SK-N-SH (cell line): ENCODE measurements at regions not wholly inside any gene's neighbourhood (a gene's known extent, or its start where the extent isn't known, plus 50 kb on each side); places are given as distances from the start of the nearest gene placed in this dataset.

Experiments used
- CTCF ChIA-PET: fragments of 300-600, 350-600 bp; formaldehyde crosslinking; extraction: SDS; loops from one replicate; lab custom pipeline; 2021; lab: Yijun Ruan, JAX
- POLR2A ChIA-PET: fragments of 350-600 bp; sonication (Branson Sonifier 250); formaldehyde crosslinking; extraction: SDS; loops from one replicate; lab custom pipeline; 2020; ENCODE audit warnings: antibody characterized with exemption, inconsistent platforms; lab: Yijun Ruan, JAX
- DNase-seq: peaks from one replicate; pipeline ENCODE4 v3.0.0; 2012
- H2AFZ ChIP-seq: fragments of 200-600 bp; sonication (generic); 2 replicates; pipeline ENCODE4 v1.8.1; 2016; ENCODE audit warnings: antibody characterized with exemption, mild to moderate bottlenecking, low read depth
- H3F3A ChIP-seq: fragments of 200-600 bp; sonication (generic); replicated peaks from 2 replicates; pipeline ENCODE3; 2016; ENCODE audit warnings: antibody characterized with exemption, mild to moderate bottlenecking; ENCODE audit not compliant: insufficient read depth
- H3K27ac ChIP-seq, 2 experiments: fragments of 200-500 bp in 1 of 2; fragments of 200-600 bp in 1 of 2; sonication (Bioruptor generic) in 1 of 2; sonication (generic), shearing (Covaris generic) in 1 of 2; 2 replicates each; pipeline versions ENCODE4 v1.5.1 to v1.6.1; 2014 to 2016; ENCODE audit warnings: low read depth in 2 of 2, inconsistent platforms in 1 of 2, low read length in 1 of 2, mild to moderate bottlenecking in 1 of 2, mixed read lengths in 1 of 2
- H3K27me3 ChIP-seq: fragments of 200-600 bp; sonication (generic), shearing (Covaris generic); 2 replicates; pipeline ENCODE4 v1.6.1; 2016; ENCODE audit warnings: mixed run types; ENCODE audit not compliant: insufficient read depth
- H3K36me3 ChIP-seq, 2 experiments: fragments of 200-500 bp in 1 of 2; fragments of 200-600 bp in 1 of 2; sonication (Bioruptor generic) in 1 of 2; sonication (generic) in 1 of 2; replicated peaks in 1 of 2; 2 replicates each; pipeline versions ENCODE3 to v1.5.1; 2014 to 2016; ENCODE audit warnings: low read length in 1 of 2, mild to moderate bottlenecking in 1 of 2; ENCODE audit not compliant: insufficient read depth in 2 of 2, control insufficient read depth in 1 of 2
- H3K4me1 ChIP-seq, 2 experiments: fragments of 200-500 bp in 1 of 2; fragments of 200-600 bp in 1 of 2; sonication (Bioruptor generic) in 1 of 2; sonication (generic), shearing (Covaris generic) in 1 of 2; 2 replicates each; pipeline versions ENCODE4 v1.5.1 to v1.6.1; 2014 to 2016; ENCODE audit warnings: low read depth in 1 of 2, low read length in 1 of 2, mixed run types in 1 of 2; ENCODE audit not compliant: insufficient read depth in 2 of 2, control insufficient read depth in 1 of 2
- H3K4me2 ChIP-seq: fragments of 200-600 bp; sonication (generic), shearing (Covaris generic); 2 replicates; pipeline ENCODE4 v1.6.1; 2017; ENCODE audit warnings: mixed run types
- H3K4me3 ChIP-seq, 2 experiments: fragments of 200-500 bp in 1 of 2; fragments of 200-600 bp in 1 of 2; sonication (Bioruptor generic) in 1 of 2; sonication (generic), shearing (Covaris generic) in 1 of 2; 2 replicates each; pipeline versions ENCODE4 v1.5.1 to v1.8.1; 2014 to 2016; ENCODE audit warnings: low read depth in 2 of 2, inconsistent platforms in 1 of 2, low read length in 1 of 2, mild to moderate bottlenecking in 1 of 2, mixed read lengths in 1 of 2, moderate library complexity in 1 of 2
- H3K79me2 ChIP-seq: fragments of 200-600 bp; sonication (generic); 2 replicates; pipeline ENCODE4 v1.8.1; 2017; ENCODE audit warnings: mild to moderate bottlenecking; ENCODE audit not compliant: insufficient read depth
- H3K9ac ChIP-seq: fragments of 200-600 bp; sonication (generic); 2 replicates; pipeline ENCODE4 v1.6.1; 2017; ENCODE audit warnings: mixed run types
- H3K9me2 ChIP-seq: fragments of 200-600 bp; sonication (generic); 2 replicates; pipeline ENCODE4 v1.6.1; 2017; ENCODE audit warnings: mixed run types
- H3K9me3 ChIP-seq: fragments of 200-600 bp; sonication (generic); 2 replicates; pipeline ENCODE4 v1.6.1; 2017; ENCODE audit warnings: mixed run types, mild to moderate bottlenecking, moderate library complexity
- H4K20me1 ChIP-seq: fragments of 200-600 bp; sonication (generic); 2 replicates; pipeline ENCODE4 v1.6.1; 2017; ENCODE audit warnings: mild to moderate bottlenecking, mixed run types; ENCODE audit not compliant: insufficient read depth
- ELF1 ChIP-seq: IDR thresholded peaks from 2 replicates; pipeline ENCODE4 v1.4.0; 2012
- EP300 ChIP-seq, 2 experiments: IDR thresholded peaks; 2 replicates each; pipeline versions ENCODE4 v1.4.0 to v1.6.1; 2012; ENCODE audit warnings: borderline replicate concordance in 1 of 2, low read depth in 1 of 2, low read length in 1 of 2
- FOXM1 ChIP-seq: IDR thresholded peaks from 2 replicates; pipeline ENCODE4 v1.4.0; 2012; ENCODE audit warnings: low read depth, mild to moderate bottlenecking
- GABPA ChIP-seq: IDR thresholded peaks from 2 replicates; pipeline ENCODE4 v1.4.0; 2012; ENCODE audit warnings: low read depth, mild to moderate bottlenecking
- GATA2 ChIP-seq: sonication (generic); formaldehyde crosslinking; IDR thresholded peaks from 2 replicates; pipeline ENCODE4 v1.5.0; 2020; ENCODE audit warnings: mild to moderate bottlenecking, missing genetic modification reagents
- JUND ChIP-seq: IDR thresholded peaks from 2 replicates; pipeline ENCODE4 v1.4.0; 2012
- NRF1 ChIP-seq: IDR thresholded peaks from 2 replicates; pipeline ENCODE4 v1.6.1; 2012; ENCODE audit warnings: low read depth, mild to moderate bottlenecking, low read length
- POLR2AphosphoS5 ChIP-seq: IDR thresholded peaks from 2 replicates; pipeline ENCODE4 v1.6.1; 2012; ENCODE audit warnings: low read depth, low read length
- RAD21 ChIP-seq: IDR thresholded peaks from 2 replicates; pipeline ENCODE4 v1.6.1; 2012; ENCODE audit warnings: mild to moderate bottlenecking, low read length
- RCOR1 ChIP-seq: fragments of 150-350 bp; IDR thresholded peaks from 2 replicates; pipeline ENCODE4 v1.6.1; 2017; ENCODE audit warnings: antibody characterized with exemption, low read length
- RFX5 ChIP-seq: IDR thresholded peaks from 2 replicates; pipeline ENCODE4 v1.6.1; 2012; ENCODE audit warnings: mild to moderate bottlenecking, improper control_type of control experiment, low read length
- SIN3A ChIP-seq: IDR thresholded peaks from 2 replicates; pipeline ENCODE4 v1.6.1; 2012; ENCODE audit warnings: low read depth, mild to moderate bottlenecking, low read length, moderate library complexity, borderline replicate concordance
- SMC3 ChIP-seq: IDR thresholded peaks from 2 replicates; pipeline ENCODE4 v1.6.1; 2012; ENCODE audit warnings: low read depth, low read length, improper control_type of control experiment
- TAF1 ChIP-seq: IDR thresholded peaks from 2 replicates; pipeline ENCODE4 v1.6.1; 2012; ENCODE audit warnings: low read depth, mild to moderate bottlenecking, low read length, moderate library complexity, borderline replicate concordance
- TCF12 ChIP-seq: IDR thresholded peaks from 2 replicates; pipeline ENCODE4 v1.4.0; 2012
- YY1 ChIP-seq: IDR thresholded peaks from 2 replicates; pipeline ENCODE4 v1.4.0; 2012; ENCODE audit warnings: low read depth, mild to moderate bottlenecking
- ZBTB33 ChIP-seq: IDR thresholded peaks from 2 replicates; pipeline ENCODE4 v1.4.0; 2012; ENCODE audit warnings: low read depth, borderline replicate concordance
- WGBS: methylation state at CpG from one replicate; pipeline ENCODE4 v1.1.6; 2017; ENCODE audit warnings: low lambda C conversion rate; 5-methylcytosine and 5-hydroxymethylcytosine counted together
- TF ChIP-seq, protein P1 (sequence below): fragments of 150-350 bp; IDR thresholded peaks from 2 replicates; pipeline ENCODE4 v1.6.1; 2016; ENCODE audit warnings: mild to moderate bottlenecking, low read depth, low read length
- TF ChIP-seq, protein P2 (sequence below): IDR thresholded peaks from 2 replicates; pipeline ENCODE4; 2012
- TF ChIP-seq, protein P3 (sequence below): IDR thresholded peaks from 2 replicates; pipeline ENCODE4 v1.4.0; 2012; ENCODE audit warnings: low read depth

DNA sequence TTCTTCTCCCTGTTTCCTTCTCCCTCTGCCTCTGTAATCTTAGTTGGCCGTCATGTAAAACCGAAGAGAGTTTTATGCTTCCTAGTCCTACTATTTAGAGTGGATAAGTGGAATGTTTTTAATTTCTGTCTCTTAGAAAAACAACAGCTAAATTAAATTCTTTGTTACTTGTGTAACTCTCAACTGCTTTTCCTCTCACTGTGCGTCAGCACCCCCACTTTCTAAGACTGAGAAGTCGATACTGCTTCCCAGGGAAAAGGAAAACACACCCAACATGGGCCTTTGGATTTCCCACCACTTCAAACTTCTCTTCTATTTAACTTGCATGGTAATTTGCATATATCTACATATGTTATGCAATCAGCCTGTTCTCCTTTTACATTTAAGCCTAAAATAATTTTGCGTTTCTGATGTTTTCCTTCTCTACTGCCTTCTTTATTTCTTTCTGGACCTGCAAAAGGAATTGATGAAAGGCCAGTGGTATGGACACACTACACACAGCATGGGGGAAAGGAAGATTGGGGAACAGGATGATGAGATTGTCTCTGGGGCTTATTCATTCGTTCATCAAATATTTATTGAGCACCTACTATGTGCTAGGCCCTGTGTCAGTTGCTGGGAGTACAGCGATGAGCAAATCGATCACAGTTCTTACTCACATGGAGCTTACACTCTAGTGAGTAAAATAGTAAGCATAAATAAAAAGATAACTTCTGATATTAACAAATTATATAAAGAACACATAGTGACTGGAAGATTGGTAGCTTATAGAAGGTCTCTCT is 52.5 kb upstream of the CTNNA1 start:
- Histone ChIP-seq H3K4me1 (peaks cover 10 to 30% of the 10 kb centered on the region in 2 experiments; a peak in 2 of 4 replicates), H3K4me3 (no peak overlapping the region), H3K9me3 (no peaks in the 10 kb centered on the region), H3F3A (no peaks in the 10 kb centered on the region), H3K9me2 (no peaks in the 10 kb centered on the region), H3K27ac (no peak overlapping the region), H3K9ac (no peak overlapping the region), H3K4me2 (no peak overlapping the region), H2AFZ (no peak overlapping the region), H3K27me3 (no peaks in the 10 kb centered on the region), H3K79me2 (no peaks in the 10 kb centered on the region), H3K36me3 (no peaks in the 10 kb centered on the region), H4K20me1 (no peaks in the 10 kb centered on the region)
- DNase-seq, result no peak
- ChIA-PET POLR2A (no interaction called here), CTCF (no interaction called here)
- TF ChIP-seq GATA2 (CRISPR knock-in tag), result no peak
- TF ChIP-seq, protein P1, sequence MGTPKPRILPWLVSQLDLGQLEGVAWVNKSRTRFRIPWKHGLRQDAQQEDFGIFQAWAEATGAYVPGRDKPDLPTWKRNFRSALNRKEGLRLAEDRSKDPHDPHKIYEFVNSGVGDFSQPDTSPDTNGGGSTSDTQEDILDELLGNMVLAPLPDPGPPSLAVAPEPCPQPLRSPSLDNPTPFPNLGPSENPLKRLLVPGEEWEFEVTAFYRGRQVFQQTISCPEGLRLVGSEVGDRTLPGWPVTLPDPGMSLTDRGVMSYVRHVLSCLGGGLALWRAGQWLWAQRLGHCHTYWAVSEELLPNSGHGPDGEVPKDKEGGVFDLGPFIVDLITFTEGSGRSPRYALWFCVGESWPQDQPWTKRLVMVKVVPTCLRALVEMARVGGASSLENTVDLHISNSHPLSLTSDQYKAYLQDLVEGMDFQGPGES, result no peak
- no peak for TF ChIP-seq POLR2AphosphoS5
- TF ChIP-seq, protein P2, sequence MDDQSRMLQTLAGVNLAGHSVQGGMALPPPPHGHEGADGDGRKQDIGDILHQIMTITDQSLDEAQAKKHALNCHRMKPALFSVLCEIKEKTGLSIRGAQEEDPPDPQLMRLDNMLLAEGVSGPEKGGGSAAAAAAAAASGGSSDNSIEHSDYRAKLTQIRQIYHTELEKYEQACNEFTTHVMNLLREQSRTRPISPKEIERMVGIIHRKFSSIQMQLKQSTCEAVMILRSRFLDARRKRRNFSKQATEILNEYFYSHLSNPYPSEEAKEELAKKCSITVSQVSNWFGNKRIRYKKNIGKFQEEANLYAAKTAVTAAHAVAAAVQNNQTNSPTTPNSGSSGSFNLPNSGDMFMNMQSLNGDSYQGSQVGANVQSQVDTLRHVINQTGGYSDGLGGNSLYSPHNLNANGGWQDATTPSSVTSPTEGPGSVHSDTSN, result no peak
- TF ChIP-seq NRF1, result no peak
- TF ChIP-seq, protein P3, sequence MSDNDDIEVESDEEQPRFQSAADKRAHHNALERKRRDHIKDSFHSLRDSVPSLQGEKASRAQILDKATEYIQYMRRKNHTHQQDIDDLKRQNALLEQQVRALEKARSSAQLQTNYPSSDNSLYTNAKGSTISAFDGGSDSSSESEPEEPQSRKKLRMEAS, result no peak
- no peak for TF ChIP-seq GABPA
- WGBS, result 85% methylated on average over 8 of the region's 8 CpGs

- ChIA-PET POLR2A (no interaction called here), CTCF (no interaction called here)
These were observed 53.7 kb upstream of the CTNNA1 start for GRCh38 chr5:138699482-138699881.

More at GRCh38 chr5:138699482-138699881, 53.7 kb upstream of the CTNNA1 start:
- no peak for DNase-seq
- Histone ChIP-seq H4K20me1 (no peaks in the 10 kb centered on the region), H3K79me2 (no peaks in the 10 kb centered on the region), H3K9me3 (no peaks in the 10 kb centered on the region), H2AFZ (no peak overlapping the region), H3K4me2 (no peak overlapping the region), H3K36me3 (no peaks in the 10 kb centered on the region), H3K4me1 (peaks cover 10 to 19% of the 10 kb centered on the region in 2 experiments; a peak in 2 of 4 replicates), H3K9me2 (no peaks in the 10 kb centered on the region), H3K9ac (no peak overlapping the region), H3K4me3 (no peak overlapping the region), H3K27ac (no peak overlapping the region)
- WGBS, result 95% methylated on average over 1 of the region's 2 CpGs
- TF ChIP-seq EP300 (IDR thresholded peaks at IDR 0.05; ENCODE audit: borderline replicate concordance in 1 of 2, low read depth in 1 of 2, low read length in 1 of 2) (no peak), TAF1 (no peak), ZBTB33 (no peak), SMC3 (no peak), RCOR1 (no peak), RAD21 (no peak), POLR2AphosphoS5 (no peak), RFX5 (no peak), SIN3A (no peak), JUND (no peak), YY1 (no peak), TCF12 (no peak), FOXM1 (no peak), NRF1 (no peak), ELF1 (no peak)
- TF ChIP-seq, protein P2, result no peak
- TF ChIP-seq, all 33 proteins: peak for 0
- no peaks in the 10 kb centered on the region for H3F3A ChIP-seq
- H3K27me3 ChIP-seq, result no peaks in the 10 kb centered on the region
